ENCODE measurements at regions not wholly inside any gene's neighbourhood (a gene's known extent, or its start where the extent isn't known, plus 50 kb on each side); places are given as distances from the start of the nearest gene placed in this dataset.

DNA sequence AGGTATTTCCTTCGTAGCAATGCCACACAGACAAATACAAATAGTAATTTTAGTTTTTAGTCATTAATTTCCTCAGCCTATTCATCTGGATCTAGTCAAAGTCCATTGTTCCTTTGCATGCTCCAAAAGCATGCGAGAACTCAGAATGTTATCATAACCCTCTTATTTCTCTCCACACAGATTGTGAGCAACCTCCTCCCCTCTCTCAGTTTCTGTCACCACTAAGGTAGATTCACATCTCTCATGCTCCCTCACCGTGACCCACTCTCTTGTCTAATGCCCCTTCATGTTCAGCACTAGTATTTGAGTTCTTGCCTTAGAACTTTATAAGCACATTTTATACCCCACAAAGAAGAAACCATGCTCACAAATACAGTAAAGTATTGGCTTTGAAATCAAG lies 582.4 kb downstream of the PLA2G4A start:
- no peak for DNase-seq (ENCODE audit: extremely low read depth, low read depth)

DNA sequence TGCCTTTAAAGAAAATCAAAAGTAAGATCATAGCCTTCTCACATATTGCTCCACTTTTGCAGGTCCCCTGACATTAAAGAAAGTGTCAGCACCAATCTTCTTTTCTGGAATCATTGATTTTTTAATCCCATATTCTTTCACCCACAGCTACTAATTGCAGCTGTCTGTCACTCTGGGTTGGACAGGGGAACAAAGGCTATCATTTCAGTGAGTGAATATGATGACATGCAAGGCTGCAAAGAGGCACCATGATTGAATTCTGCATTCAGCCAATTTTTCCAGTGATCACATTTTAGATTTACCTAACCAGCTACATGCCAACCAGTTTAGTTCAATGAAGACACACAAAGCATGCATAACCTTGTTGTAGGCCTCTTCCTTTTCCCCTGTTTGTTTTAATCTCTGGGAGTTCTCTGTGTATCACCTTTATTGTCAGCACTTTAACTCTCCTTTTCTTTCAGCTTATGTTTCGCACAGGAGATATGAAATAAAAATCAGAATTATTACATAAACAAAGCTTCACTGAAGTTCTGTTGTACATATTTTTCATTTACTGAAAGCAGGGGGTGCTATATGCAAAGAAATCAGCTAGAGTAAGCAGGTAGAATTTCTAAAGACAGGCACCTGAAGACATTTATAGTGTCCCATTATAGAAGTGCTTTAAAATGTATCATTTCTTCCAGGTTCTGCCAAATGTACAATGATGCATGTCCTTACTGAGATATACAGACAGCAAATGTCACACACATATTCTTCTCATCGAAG lies 584.8 kb downstream of the PLA2G4A start:
- peak; percentile 14 for DNase-seq (ENCODE audit: extremely low read depth, low read depth)

DNA sequence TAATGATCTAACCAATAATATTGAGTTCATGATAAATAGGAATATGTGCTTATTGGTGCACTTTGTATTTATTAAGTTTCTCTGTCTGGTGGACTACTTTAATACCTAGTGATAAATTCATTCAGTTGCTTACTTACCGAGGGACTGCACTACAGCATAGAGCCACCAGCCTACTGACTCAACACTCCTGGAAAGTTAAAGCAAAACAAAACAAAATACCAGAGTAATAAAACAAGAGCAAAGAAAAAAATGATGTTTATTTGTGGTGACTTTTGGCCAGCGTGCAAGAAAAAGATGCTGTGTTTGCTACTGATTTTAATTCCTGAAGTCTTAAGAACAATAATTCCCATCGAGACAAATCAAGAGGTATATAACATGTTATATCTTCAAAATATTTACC lies 586.3 kb downstream of the PLA2G4A start:
- DNase-seq (ENCODE audit: extremely low read depth, low read depth), result no peak

DNA sequence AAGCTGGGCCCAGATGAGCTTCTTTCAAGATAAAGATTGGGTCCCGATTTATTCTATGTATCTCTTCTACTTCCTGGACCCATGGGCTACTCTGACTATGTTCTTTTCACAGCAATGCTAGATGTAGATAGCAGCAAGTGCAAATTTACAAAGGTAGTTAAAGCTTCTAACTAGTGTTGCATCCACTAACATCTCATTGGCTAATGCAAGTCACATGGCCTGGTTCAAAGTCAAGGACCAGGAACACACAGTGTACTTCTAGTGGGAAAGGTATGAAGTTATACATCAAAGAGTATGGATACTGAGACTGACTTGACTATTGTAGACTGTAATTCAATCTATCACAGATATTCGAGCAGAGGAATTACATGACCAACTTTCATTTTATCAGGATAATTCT lies 588.8 kb downstream of the PLA2G4A start:
- DNase-seq (ENCODE audit: extremely low read depth, low read depth), result no peak

DNA sequence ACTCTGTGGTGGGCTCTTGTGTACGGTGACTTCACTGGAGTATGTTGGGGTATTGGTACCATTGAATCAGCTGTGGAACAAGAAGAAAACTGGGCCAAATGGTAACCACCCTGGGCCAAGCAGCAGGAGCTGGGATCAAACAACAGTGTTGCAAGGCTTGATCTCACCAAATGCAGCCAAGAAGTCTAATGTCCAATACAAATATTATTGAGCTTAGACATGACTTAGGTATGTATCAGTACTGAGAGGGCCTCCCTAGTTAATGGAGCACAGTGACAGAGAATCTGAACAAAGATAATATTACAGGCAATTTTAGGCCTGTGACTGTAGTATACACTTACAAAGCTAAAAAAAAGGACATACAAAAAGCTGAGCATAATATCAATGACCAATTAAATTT lies 604.8 kb downstream of the PLA2G4A start:
- no peak for DNase-seq (ENCODE audit: extremely low read depth, low read depth)

DNA sequence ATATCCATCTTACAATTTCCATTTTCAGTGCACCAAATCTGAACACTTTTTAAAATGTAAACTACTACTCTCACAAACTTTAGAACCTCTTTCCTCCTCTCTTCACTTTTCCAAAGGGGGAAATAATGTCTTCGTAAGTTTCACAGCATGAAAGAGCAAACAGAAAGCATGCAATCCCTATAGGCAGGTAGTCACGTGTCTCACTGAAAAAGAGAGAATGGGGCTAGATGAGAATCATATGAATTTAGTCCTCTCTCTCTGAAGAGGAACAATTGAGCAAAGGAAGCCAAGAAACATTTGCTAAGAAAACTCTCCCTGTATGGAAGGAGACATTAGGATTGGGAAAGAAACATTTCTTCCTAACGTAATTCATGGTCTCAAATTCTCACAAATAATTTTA lies 613.9 kb downstream of the PLA2G4A start:
- no peak for DNase-seq (ENCODE audit: extremely low read depth, low read depth)

DNA sequence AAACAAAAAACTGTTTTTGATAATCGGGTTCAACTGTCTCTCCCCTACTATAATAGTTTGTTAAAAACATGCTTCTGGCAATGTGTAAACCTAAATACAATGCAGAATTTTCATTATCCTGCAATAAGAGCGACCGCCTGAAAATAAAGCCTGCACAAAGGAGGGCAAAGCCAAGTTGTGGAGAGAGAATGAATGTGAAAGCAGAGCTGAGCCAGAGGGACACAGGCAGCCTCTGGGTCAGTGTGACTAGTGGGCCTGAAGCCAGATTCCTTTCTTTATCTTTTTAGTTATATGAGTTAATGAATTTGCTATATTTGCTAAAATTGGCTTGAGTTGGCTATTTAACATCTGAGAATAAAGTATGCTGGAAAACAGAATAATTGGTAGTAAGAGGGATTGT lies 615.2 kb downstream of the PLA2G4A start:
- DNase-seq (ENCODE audit: extremely low read depth, low read depth), result no peak

DNA sequence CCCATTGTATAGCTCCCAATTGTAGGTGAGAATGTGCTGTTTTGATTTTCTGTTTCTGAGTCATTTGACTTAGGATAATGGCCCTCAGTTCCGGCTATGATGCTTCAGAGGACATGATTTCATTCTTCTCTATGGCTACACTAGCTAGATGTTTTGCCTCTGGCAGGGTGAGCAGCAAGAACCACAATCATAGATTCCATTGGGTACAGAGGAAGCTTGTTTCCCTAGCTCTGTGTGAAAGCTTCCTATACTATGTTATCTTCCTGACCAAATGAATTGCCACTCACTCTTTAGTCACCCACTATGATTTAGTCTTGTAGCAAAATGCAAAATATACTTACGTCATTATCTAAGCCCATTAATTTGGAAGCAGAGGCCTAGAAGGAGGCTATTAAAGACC lies 616.3 kb downstream of the PLA2G4A start:
- no peak for DNase-seq (ENCODE audit: extremely low read depth, low read depth)

DNA sequence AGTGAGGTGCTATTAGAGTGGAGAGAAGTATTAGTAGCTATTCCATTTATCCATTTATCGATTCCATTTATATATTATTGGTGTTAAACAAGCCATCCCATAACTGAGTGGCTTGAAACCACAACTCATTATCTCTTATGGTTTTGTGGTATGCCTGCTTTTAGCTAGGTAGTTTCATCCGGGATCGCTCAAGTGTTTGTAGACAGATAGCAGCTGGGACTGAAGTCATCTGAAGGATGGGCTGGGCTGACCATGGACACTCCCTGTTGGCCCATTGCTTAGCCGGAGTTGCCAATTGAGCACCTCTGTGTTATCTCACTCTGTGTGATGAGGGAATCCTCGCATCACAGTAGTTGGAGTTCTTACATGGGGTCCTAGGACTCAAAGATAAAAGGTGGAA lies 622.5 kb downstream of the PLA2G4A start:
- DNase-seq (ENCODE audit: extremely low read depth, low read depth), result no peak

DNA sequence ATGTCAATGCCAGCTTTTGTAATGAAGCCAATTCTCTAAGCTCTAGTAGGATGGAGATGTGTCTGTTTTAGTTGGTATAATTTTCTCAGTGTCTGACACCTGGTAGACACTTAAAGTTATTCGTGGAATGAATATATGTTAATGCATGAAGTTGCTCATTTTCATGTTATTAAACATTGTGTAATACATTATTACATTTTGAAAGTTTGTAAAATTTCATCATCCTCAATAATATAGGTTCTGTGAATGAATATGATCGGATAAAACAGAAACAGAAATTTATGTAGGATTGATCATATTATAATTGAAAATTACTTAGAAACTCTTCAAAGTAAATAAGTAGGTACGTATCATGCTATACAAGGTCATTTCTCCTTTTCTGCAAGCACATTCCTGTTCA lies 625.3 kb downstream of the PLA2G4A start:
- no peak for DNase-seq (ENCODE audit: extremely low read depth, low read depth)

DNA sequence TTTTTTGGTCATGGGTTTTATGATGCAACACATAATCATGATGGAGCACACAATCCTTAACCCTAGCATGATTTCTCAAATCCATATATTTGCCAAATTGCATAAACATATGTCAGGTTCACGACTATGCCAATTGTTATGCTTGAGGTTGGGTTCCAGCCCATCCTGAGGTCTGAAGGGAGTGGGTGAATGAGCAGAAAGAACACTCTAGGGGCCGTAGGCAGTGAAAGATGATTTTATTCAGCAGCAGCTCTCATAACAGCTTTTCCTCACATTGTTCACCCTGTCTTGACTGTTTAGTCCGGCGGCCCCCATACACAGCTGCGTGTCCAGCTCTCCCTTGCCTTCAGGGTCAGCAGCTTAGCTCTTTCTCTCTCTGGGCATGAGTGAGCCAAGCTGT lies 627.7 kb downstream of the PLA2G4A start:
- DNase-seq (ENCODE audit: extremely low read depth, low read depth), result no peak

DNA sequence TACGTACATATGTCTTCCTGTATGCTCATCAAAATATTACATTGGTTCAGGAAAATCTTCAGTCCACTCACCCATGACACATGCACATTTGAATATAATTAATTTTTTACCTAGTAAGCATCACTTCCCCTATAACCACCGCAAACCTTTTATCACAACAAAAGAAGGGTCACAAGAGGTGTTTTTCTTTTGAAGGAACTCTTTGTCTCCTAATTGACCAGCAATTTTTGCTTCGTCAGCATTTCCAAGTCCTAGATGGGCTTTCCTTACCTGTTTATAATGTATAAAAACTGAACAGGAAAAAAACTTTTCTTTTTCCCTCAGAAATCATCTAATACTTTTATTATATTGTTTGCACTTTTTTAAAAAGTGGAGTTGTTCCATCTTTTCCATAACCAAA lies 631.3 kb downstream of the PLA2G4A start:
- DNase-seq (ENCODE audit: extremely low read depth, low read depth), result no peak

DNA sequence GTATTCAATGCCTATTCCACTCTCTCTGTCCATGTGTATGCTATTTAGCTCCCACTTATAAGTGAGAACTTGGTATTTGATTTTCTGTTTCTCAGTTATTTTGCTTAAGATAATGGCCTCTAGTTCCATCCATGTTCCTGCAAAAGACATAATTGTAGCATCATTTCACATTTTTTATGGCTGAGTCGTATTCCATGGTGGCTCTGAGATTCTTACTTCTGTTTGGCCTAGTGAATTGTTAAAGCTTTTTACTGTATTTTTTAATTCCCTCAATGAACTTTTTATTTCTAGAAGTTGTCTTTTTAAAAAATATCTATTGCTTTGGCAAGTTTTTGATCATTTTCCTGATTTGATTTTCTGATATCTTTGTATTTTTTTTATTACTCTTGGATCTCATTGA lies 635.6 kb downstream of the PLA2G4A start:
- DNase-seq (ENCODE audit: extremely low read depth, low read depth), result no peak

DNA sequence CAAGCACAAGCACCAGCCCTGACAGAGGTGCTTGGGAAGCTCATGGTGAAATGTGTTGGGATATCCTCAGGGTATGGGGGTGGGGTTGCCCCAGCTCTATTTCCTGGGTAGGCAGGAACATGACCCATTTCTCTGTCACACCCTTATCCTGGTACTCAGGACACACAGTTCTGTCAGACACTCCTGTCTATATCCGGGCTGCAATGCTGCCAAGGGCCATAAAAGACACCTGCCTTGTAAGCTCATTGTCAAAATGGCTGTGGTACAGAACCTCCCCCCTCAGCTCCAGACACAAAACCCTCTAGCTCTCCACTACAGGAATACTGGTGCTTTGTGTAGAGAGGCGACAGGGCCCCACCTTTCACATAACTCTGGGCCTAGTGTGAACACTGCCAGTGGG lies 636.7 kb downstream of the PLA2G4A start:
- DNase-seq (ENCODE audit: extremely low read depth, low read depth), result no peak

DNA sequence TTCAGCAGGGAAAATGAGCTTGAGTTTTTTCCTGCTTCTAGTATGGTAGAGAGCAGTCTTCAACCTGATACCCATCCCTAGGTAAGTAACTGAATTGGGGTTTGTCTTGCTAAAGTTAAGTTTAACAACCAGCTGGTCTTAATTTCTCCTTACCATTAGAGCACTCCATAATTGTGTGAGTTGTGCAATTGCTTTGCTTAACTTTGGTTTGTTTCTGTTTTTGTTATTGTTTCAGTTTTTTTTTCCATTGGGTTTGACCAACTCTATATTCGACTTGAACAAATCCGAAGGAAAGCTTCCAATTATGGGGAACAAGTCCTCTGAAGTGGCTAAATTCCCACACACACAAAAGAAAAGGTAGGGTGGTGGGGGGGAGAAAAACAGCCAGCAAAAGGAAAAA lies 641.1 kb downstream of the PLA2G4A start:
- no peak for DNase-seq (ENCODE audit: extremely low read depth, low read depth)

DNA sequence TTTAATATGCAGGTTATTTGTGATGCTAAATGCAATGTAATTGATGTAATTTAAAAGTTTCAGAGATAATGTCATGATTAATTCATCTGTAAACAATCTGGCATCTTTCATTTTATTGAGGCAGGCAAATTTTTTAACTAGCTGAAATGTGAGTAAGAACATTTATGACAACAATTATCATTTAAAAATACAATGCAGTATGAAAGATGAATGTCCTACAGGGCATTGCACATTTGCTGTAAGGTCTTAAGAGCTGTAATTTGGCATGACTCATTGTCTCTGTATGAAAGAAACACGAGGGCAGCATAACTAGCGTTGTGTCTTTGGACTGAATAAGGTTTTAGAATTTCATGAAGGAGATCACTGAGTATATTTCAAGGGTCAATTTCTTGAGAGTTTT lies 642.8 kb downstream of the PLA2G4A start:
- no peak for DNase-seq (ENCODE audit: extremely low read depth, low read depth)

DNA sequence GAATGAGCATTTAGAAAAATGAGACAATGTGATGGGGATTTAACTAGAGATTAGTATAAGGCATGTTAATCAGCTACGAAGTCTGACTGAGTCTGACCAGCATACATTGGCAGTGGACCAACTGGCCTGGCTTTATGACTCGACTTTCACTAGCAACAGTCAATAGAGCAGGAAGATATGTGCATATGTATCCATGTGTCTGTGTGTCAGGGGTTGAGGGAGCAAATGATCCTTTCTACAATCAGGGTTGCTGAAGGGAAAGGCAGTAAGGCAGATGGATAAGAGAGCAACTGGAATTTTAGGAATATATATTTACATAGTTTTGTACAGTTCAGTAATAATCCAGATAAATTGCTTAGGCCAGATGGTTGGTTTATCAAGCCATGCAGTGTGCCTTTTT lies 645.6 kb downstream of the PLA2G4A start:
- no peak for DNase-seq (ENCODE audit: extremely low read depth, low read depth)

DNA sequence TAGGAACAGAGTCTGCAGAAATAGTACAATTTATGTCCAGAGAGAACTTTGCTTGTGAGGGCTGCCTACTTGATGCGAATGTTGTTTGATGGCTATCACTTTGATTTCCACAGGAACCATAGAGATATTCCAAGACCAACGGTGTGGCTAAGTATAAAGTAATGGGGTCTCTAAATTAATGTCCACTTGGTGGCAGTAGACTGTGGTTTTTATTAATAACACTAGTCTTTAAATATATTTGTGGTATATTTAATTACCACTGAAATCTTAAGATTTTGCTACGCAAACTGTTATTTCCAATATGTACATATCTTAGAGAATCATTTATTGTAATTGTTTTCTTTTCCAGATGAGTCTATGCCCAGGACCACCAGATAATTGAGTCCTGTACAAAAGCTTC lies 647.9 kb downstream of the PLA2G4A start:
- peak; percentile 9 for DNase-seq (ENCODE audit: extremely low read depth, low read depth)

DNA sequence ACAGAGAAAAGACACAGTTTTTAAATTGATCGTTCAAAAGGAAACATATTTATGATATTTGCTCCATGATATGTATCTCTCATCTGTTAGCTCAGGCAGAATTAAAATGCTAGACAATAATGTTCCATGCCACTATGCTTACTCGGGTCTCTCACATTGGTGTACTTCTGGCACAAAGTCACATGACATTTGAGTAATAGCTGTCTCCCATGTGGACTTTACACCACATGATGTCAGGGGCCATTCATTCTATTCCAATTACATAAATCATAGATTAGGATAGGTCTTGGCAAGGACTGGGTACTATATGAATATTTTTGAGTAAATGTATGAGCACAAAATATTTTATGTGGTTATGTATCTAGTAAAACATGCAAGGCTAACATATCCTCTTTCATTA lies 648.4 kb downstream of the PLA2G4A start:
- DNase-seq (ENCODE audit: extremely low read depth, low read depth), result no peak

DNA sequence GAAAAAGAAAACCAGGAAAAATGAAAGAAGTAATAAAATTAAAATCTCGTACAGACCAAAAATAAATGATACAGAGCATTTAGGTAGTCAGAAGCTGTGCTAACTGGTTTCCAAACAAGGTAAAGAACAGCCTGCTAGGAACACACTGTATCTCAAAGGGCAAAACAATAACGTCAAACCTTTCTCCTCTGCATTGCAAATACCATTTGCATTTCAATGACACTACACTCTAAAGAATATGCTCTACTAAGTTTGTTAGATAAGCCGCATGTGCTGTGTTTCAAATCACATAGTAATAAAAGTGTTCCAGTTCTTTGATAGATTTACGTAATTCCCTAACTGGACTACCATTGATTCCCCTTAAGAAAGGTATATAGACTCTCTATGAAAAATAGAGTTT lies 648.8 kb downstream of the PLA2G4A start:
- no peak for DNase-seq (ENCODE audit: extremely low read depth, low read depth)

DNA sequence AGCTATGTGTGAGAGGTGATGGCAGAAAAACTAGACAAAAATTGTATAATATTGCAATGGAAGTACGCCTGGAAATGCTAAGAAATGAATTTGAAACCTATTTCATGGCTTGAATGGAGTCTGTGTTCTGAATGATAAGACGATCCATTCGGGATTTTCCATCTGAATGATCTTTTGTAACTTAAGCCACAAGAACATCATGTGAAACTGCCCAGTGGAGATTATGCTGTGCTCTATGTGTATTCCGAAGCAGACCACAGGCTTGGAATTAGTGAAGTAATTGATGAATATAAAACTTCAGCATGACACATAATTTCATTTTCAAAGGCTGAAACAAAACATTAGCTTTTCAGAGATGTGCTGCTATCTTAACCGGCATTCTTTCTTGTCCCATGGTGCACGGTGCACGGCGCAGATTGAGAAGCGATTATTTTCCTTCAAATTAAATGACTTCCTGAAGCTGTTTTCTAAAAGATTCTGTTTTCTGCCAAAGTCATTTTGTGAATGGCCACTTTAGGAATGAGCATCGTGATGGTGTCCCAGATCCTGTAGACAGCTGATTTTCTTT lies 652.9 kb downstream of the PLA2G4A start:
- no peak for DNase-seq (ENCODE audit: extremely low read depth, low read depth)

DNA sequence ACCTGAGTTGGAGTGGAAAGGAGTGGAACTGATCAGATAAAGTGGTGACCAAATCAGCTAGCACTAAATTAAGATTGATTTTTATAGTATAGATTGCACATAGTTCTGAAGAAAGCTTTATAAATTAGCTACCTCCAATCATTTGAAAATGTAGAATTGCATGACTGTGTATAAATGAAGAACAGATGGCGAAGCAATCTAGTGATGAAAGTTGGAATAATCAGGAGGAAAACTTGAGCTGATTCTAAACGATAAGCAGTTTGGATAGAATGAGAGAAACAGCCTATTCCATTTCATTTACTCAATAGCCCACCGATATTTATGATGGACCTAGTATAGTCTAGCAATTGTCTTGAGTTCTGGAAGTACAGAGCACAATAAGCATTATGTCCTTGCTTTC lies 661.5 kb downstream of the PLA2G4A start:
- no peak for DNase-seq (ENCODE audit: extremely low read depth, low read depth)
